ENCODE measurements at regions not wholly inside any gene's neighbourhood (a gene's known extent, or its start where the extent isn't known, plus 50 kb on each side); places are given as distances from the start of the nearest gene placed in this dataset.

DNA sequence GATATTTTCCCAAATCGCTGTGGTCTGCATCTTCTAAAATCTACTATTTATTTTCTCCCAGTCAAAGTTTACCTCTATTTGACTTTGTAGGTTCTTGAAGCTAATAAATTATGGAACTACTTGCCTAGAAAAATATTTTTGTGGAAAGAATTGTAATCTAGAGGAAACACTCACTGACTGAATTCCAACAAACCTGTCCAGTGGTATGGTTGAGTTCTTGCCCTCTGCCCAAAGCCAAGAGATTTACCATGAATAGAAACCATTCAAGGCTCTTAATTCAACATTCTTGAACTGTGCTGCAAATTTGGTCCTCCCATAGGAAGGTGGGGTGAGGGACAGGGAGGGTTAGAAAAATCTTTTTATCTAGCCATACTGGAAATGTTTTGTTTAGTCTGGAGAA is 233.9 kb upstream of the MAP3K1 start:
- no peaks in the 10 kb centered on the region for H3K9me3 ChIP-seq (ENCODE audit: control insufficient read depth, low read depth, low read length)
- Mint-ChIP-seq H3K4me1 (no peaks in the 10 kb centered on the region), H3K27ac (no peak overlapping the region), H3K9me3 (peaks cover 0 to 7% of the 10 kb centered on the region in 2 experiments; a peak in 1 of 5 replicates), H3K4me3 (no peak overlapping the region), H3K27me3 (ENCODE audit: low read depth) (no peaks in the 10 kb centered on the region), H3K36me3 (ENCODE audit: insufficient read depth in 1 of 3, low read depth in 3 of 3) (no peaks in the 10 kb centered on the region; a peak in 1 of 7 replicates)
- H3K9ac ChIP-seq (ENCODE audit: extremely low read depth, insufficient read length, low read length): no peak overlapping the region
- no peak overlapping the region for H2BK15ac ChIP-seq (ENCODE audit: low read depth, low read length)
- no peak overlapping the region for H2AFZ ChIP-seq (ENCODE audit: low read length)
- H2BK12ac ChIP-seq (ENCODE audit: insufficient read length, low read depth, low read length): no peak overlapping the region
- no peak overlapping the region for H3K27ac ChIP-seq (ENCODE audit: insufficient read length, low read depth, low read length)
- no peak overlapping the region for H3T11ph ChIP-seq (ENCODE audit: low read length)
- H3K18ac ChIP-seq (ENCODE audit: insufficient read length, low read depth, low read length): no peak overlapping the region
- H2AK5ac ChIP-seq (ENCODE audit: insufficient read length, low read length): no peak overlapping the region
- H3K23ac ChIP-seq (ENCODE audit: insufficient read length, low read depth, low read length): no peak overlapping the region
- H3K23me2 ChIP-seq (ENCODE audit: insufficient read length, low read depth, low read length, poor library complexity, severe bottlenecking): no peaks in the 10 kb centered on the region
- H3K4me1 ChIP-seq (ENCODE audit: insufficient read depth, low read length): no peaks in the 10 kb centered on the region
- H3K4me2 ChIP-seq (ENCODE audit: insufficient read depth, insufficient read length, low read length): no peak overlapping the region
- no peak for DNase-seq
- H4K5ac ChIP-seq (ENCODE audit: insufficient read length, low read depth, low read length): no peak overlapping the region
- no peak overlapping the region for H2BK20ac ChIP-seq (ENCODE audit: low read depth, low read length, poor library complexity, severe bottlenecking)
- H3K56ac ChIP-seq (ENCODE audit: insufficient read length, low read depth, low read length): no peak overlapping the region
- no peak overlapping the region for H4K91ac ChIP-seq (ENCODE audit: insufficient read length, low read depth, low read length)
- H3K79me1 ChIP-seq (ENCODE audit: insufficient read depth, low read depth, low read length, poor library complexity, severe bottlenecking): no peaks in the 10 kb centered on the region
- TF ChIP-seq, protein P1, sequence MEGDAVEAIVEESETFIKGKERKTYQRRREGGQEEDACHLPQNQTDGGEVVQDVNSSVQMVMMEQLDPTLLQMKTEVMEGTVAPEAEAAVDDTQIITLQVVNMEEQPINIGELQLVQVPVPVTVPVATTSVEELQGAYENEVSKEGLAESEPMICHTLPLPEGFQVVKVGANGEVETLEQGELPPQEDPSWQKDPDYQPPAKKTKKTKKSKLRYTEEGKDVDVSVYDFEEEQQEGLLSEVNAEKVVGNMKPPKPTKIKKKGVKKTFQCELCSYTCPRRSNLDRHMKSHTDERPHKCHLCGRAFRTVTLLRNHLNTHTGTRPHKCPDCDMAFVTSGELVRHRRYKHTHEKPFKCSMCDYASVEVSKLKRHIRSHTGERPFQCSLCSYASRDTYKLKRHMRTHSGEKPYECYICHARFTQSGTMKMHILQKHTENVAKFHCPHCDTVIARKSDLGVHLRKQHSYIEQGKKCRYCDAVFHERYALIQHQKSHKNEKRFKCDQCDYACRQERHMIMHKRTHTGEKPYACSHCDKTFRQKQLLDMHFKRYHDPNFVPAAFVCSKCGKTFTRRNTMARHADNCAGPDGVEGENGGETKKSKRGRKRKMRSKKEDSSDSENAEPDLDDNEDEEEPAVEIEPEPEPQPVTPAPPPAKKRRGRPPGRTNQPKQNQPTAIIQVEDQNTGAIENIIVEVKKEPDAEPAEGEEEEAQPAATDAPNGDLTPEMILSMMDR (conservative IDR thresholded peaks at IDR 0.05): no peak
- WGBS (ENCODE audit: extremely low coverage, insufficient read length, low lambda C conversion rate): no CpG with 5 or more reads among the region's 1 CpG
- H2BK120ac ChIP-seq (ENCODE audit: low read depth, low read length, poor library complexity, severe bottlenecking): no peak overlapping the region
- H3K27me3 ChIP-seq (ENCODE audit: insufficient read depth, low read length): no peaks in the 10 kb centered on the region
- no peak overlapping the region for H2BK5ac ChIP-seq (ENCODE audit: insufficient read length, low read length)
- no peak overlapping the region for H3K14ac ChIP-seq (ENCODE audit: insufficient read depth, low read length)
- no peaks in the 10 kb centered on the region for H3K79me2 ChIP-seq (ENCODE audit: insufficient read depth, low read length)
- H4K20me1 ChIP-seq (ENCODE audit: control insufficient read depth, insufficient read depth, insufficient read length): no peaks in the 10 kb centered on the region
- no peak overlapping the region for H4K8ac ChIP-seq (replicated peaks; ENCODE audit: insufficient read length, low read depth, low read length)
- no peak overlapping the region for H3K4ac ChIP-seq (ENCODE audit: low read depth, low read length)

Measured in H9 (cell line).